K562 (cell line): ENCODE measurements at regions not wholly inside any gene's neighbourhood (a gene's known extent, or its start where the extent isn't known, plus 50 kb on each side); places are given as distances from the start of the nearest gene placed in this dataset.

Experiments used
- BMI1 ChIP-seq: fragments of 150-350 bp; IDR thresholded peaks from 2 replicates; pipeline ENCODE4 v1.6.1; 2014; ENCODE audit warnings: low read length
- BRCA1 ChIP-seq, 2 experiments: fragments of 450-650 bp in 1 of 2; sonication (generic) in 1 of 2; formaldehyde crosslinking in 1 of 2; IDR thresholded peaks; 2 replicates each; pipeline versions ENCODE4 v1.5.0 to v1.6.1; 2017 to 2020; ENCODE audit warnings: mild to moderate bottlenecking in 1 of 2, missing genetic modification reagents in 1 of 2
- CHD2 ChIP-seq: IDR thresholded peaks from 2 replicates; pipeline ENCODE4 v1.6.1; 2011; ENCODE audit warnings: low read depth, low read length
- MAFK ChIP-seq: IDR thresholded peaks from 2 replicates; pipeline ENCODE4 v1.6.1; 2011; ENCODE audit warnings: low read length, improper control_type of control experiment
- NCOA1 ChIP-seq: fragments of 450-650 bp; IDR thresholded peaks from 2 replicates; pipeline ENCODE4 v1.6.1; 2016; ENCODE audit warnings: low read depth
- TBL1XR1 ChIP-seq, 2 experiments: IDR thresholded peaks; 2 replicates each; pipeline ENCODE4 v1.6.1; 2012; ENCODE audit warnings: improper control_type of control experiment in 2 of 2, low read length in 2 of 2, mild to moderate bottlenecking in 1 of 2
- ZNF311 ChIP-seq: fragments of 250-450 bp; sonication (Bioruptor Pico); IDR thresholded peaks from 2 replicates; pipeline ENCODE4 v1.4.0; 2020; ENCODE audit warnings: mild to moderate bottlenecking, moderate library complexity
- ZSCAN32 ChIP-seq: fragments of 450-650 bp; formaldehyde crosslinking; IDR thresholded peaks from 2 replicates; pipeline ENCODE4 v1.4.0; 2020; ENCODE audit warnings: mild to moderate bottlenecking, moderate library complexity

- TF ChIP-seq NCOA1 (no peak), MAFK (no peak), BRCA1 (IDR thresholded peaks at IDR 0.05) (no peak), BRCA1 (CRISPR knock-in tag; IDR thresholded peaks at IDR 0.05) (no peak), TBL1XR1 (IDR thresholded peaks at IDR 0.05; ENCODE audit: low read length in 2 of 2) (no peak), BMI1 (no peak), ZNF311 (CRISPR knock-in tag) (no peak), CHD2 (no peak), ZSCAN32 (CRISPR knock-in tag) (no peak)
Measured at GRCh38 chr5:99177796-99178195, 249.0 kb upstream of the CHD1 start.
